DMS 273 (cell line): ENCODE measurements at regions not wholly inside any gene's neighbourhood (a gene's known extent, or its start where the extent isn't known, plus 50 kb on each side); places are given as distances from the start of the nearest gene placed in this dataset.

Experiments used
- DNase-seq: peaks from one replicate; lab custom pipeline; 2025; ENCODE audit not compliant: unreplicated experiment; lab: John Stamatoyannopoulos, UW

- no peak for DNase-seq
Measured at GRCh38 chr3:18127174-18127858, 297.8 kb downstream of the SATB1 start.

- no peak for DNase-seq
Measured at GRCh38 chr3:18126772-18127171, 298.4 kb downstream of the SATB1 start.

- no peak for DNase-seq
Measured at GRCh38 chr3:18124501-18124900, 300.6 kb downstream of the SATB1 start.

GRCh38 chr3:18122264-18122663, 302.9 kb downstream of the SATB1 start:
- no peak for DNase-seq

- no peak for DNase-seq
Measured at GRCh38 chr3:18121020-18121419, 304.1 kb downstream of the SATB1 start.

GRCh38 chr3:18119866-18120265, 305.3 kb downstream of the SATB1 start:
- DNase-seq = no peak

GRCh38 chr3:18114894-18115293, 310.2 kb downstream of the SATB1 start:
- peak; percentile 11 for DNase-seq

GRCh38 chr3:18113417-18113816, 311.7 kb downstream of the SATB1 start:
- peak; percentile 8 for DNase-seq

- no peak for DNase-seq
Measured at GRCh38 chr3:18112674-18113375, 312.3 kb downstream of the SATB1 start.

GRCh38 chr3:18111796-18112232, 313.3 kb downstream of the SATB1 start:
- peak; percentile 6 for DNase-seq

GRCh38 chr3:18103591-18103990, 321.5 kb downstream of the SATB1 start:
- DNase-seq = no peak

- DNase-seq = no peak
Measured at GRCh38 chr3:18100121-18100520, 325.0 kb downstream of the SATB1 start.

- DNase-seq = no peak
Measured at GRCh38 chr3:18099611-18100010, 325.5 kb downstream of the SATB1 start.

- DNase-seq = no peak
Measured at GRCh38 chr3:18098960-18099587, 326.1 kb downstream of the SATB1 start.

- no peak for DNase-seq
Measured at GRCh38 chr3:18097989-18098388, 327.1 kb downstream of the SATB1 start.

GRCh38 chr3:18097473-18097872, 327.7 kb downstream of the SATB1 start:
- DNase-seq = no peak

GRCh38 chr3:18092726-18093125, 332.4 kb downstream of the SATB1 start:
- DNase-seq = no peak

GRCh38 chr3:18090377-18090776, 334.8 kb downstream of the SATB1 start:
- no peak for DNase-seq

- DNase-seq = no peak
Measured at GRCh38 chr3:18087988-18088387, 337.2 kb downstream of the SATB1 start.

- DNase-seq = no peak
Measured at GRCh38 chr3:18086760-18087159, 338.4 kb downstream of the SATB1 start.

- no peak for DNase-seq
Measured at GRCh38 chr3:18086078-18086477, 339.1 kb downstream of the SATB1 start.

GRCh38 chr3:18085429-18085828, 339.7 kb downstream of the SATB1 start:
- no peak for DNase-seq
